ENCODE measurements at regions not wholly inside any gene's neighbourhood (a gene's known extent, or its start where the extent isn't known, plus 50 kb on each side); places are given as distances from the start of the nearest gene placed in this dataset.

DNA sequence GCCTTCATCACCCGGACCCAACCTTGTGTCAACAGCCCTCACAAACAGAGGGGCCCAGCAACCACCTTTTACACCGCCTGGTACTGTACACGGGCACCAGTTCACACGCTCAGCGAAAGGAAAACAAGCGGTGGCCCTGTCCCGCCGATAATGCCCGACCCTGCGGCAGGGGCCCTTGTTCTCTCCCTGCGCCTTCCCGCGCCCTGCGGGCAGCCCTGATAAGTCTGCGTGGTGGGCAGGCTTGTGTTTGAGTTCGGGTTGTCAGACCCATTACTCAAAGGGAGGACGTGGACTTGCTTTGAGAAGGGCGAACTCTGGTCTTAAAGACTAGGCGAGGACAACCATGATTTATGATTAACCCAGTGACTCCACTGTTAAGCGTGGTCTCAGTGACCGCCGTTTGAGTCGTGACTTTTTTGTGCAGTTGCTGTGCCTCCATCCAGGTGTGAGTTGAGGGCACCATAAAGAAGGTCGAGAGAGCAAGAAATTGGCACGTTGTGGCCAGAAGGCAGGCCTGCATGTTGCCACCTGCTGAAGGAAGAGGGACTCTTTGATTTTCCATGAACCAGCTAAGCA is 167.4 kb upstream of the GATA6 start:
- H3K4ac ChIP-seq (ENCODE audit: low read depth, low read length): no peak overlapping the region
- H2BK15ac ChIP-seq (ENCODE audit: low read depth, low read length): no peak overlapping the region
- H3T11ph ChIP-seq (ENCODE audit: low read length): no peak overlapping the region
- DNase-seq: no peak
- H3K79me2 ChIP-seq (ENCODE audit: insufficient read depth, low read length): no peaks in the 10 kb centered on the region
- no peak overlapping the region for H3K4me2 ChIP-seq (ENCODE audit: insufficient read depth, insufficient read length, low read length)
- H3K4me3 Mint-ChIP-seq: no peak overlapping the region
- H2BK12ac ChIP-seq (ENCODE audit: insufficient read length, low read depth, low read length): no peak overlapping the region
- no peak overlapping the region for H3K9ac ChIP-seq (ENCODE audit: extremely low read depth, insufficient read length, low read length)
- TF ChIP-seq, protein P1, sequence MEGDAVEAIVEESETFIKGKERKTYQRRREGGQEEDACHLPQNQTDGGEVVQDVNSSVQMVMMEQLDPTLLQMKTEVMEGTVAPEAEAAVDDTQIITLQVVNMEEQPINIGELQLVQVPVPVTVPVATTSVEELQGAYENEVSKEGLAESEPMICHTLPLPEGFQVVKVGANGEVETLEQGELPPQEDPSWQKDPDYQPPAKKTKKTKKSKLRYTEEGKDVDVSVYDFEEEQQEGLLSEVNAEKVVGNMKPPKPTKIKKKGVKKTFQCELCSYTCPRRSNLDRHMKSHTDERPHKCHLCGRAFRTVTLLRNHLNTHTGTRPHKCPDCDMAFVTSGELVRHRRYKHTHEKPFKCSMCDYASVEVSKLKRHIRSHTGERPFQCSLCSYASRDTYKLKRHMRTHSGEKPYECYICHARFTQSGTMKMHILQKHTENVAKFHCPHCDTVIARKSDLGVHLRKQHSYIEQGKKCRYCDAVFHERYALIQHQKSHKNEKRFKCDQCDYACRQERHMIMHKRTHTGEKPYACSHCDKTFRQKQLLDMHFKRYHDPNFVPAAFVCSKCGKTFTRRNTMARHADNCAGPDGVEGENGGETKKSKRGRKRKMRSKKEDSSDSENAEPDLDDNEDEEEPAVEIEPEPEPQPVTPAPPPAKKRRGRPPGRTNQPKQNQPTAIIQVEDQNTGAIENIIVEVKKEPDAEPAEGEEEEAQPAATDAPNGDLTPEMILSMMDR (conservative IDR thresholded peaks at IDR 0.05): no peak
- no peak overlapping the region for H3K27ac ChIP-seq (ENCODE audit: insufficient read length, low read depth, low read length)
- H2AFZ ChIP-seq (ENCODE audit: low read length): no peak overlapping the region
- no peak overlapping the region for H2AK5ac ChIP-seq (ENCODE audit: insufficient read length, low read length)
- H3K9me3 Mint-ChIP-seq: no peaks in the 10 kb centered on the region
- no peaks in the 10 kb centered on the region for H3K9me3 ChIP-seq (ENCODE audit: control insufficient read depth, low read depth, low read length)
- no peak overlapping the region for H2BK5ac ChIP-seq (ENCODE audit: insufficient read length, low read length)
- H3K23ac ChIP-seq (ENCODE audit: insufficient read length, low read depth, low read length): no peak overlapping the region
- no peaks in the 10 kb centered on the region for H4K20me1 ChIP-seq (ENCODE audit: control insufficient read depth, insufficient read depth, insufficient read length)
- no peak overlapping the region for H2BK120ac ChIP-seq (ENCODE audit: low read depth, low read length, poor library complexity, severe bottlenecking)
- H3K23me2 ChIP-seq (ENCODE audit: insufficient read length, low read depth, low read length, poor library complexity, severe bottlenecking): no peaks in the 10 kb centered on the region
- peaks cover 4 to 12% of the 10 kb centered on the region in 2 experiments for H3K4me1 Mint-ChIP-seq
- no peak overlapping the region for H2BK20ac ChIP-seq (ENCODE audit: low read depth, low read length, poor library complexity, severe bottlenecking)
- no peak overlapping the region for H3K14ac ChIP-seq (ENCODE audit: insufficient read depth, low read length)
- H4K5ac ChIP-seq (ENCODE audit: insufficient read length, low read depth, low read length): no peak overlapping the region
- H3K18ac ChIP-seq (ENCODE audit: insufficient read length, low read depth, low read length): no peak overlapping the region
- H3K27me3 ChIP-seq (ENCODE audit: insufficient read depth, low read length): no peaks in the 10 kb centered on the region
- H3K27ac Mint-ChIP-seq: no peak overlapping the region
- no CpG with 5 or more reads among the region's 25 CpGs for WGBS (ENCODE audit: extremely low coverage, insufficient read length, low lambda C conversion rate)
- no peaks in the 10 kb centered on the region for H3K4me1 ChIP-seq (ENCODE audit: insufficient read depth, low read length)
- no peaks in the 10 kb centered on the region for H3K79me1 ChIP-seq (ENCODE audit: insufficient read depth, low read depth, low read length, poor library complexity, severe bottlenecking)
- no peaks in the 10 kb centered on the region for H3K36me3 Mint-ChIP-seq (ENCODE audit: insufficient read depth in 1 of 3, low read depth in 3 of 3)
- H4K91ac ChIP-seq (ENCODE audit: insufficient read length, low read depth, low read length): no peak overlapping the region
- no peaks in the 10 kb centered on the region for H3K27me3 Mint-ChIP-seq (ENCODE audit: low read depth)
- H4K8ac ChIP-seq (replicated peaks; ENCODE audit: insufficient read length, low read depth, low read length): no peak overlapping the region
- H3K56ac ChIP-seq (ENCODE audit: insufficient read length, low read depth, low read length): no peak overlapping the region

All from H9 (cell line).